ENCODE measurements at regions not wholly inside any gene's neighbourhood (a gene's known extent, or its start where the extent isn't known, plus 50 kb on each side); places are given as distances from the start of the nearest gene placed in this dataset.

GRCh38 chrX:14412686-14413085 is 116.7 kb upstream of the GLRA2 start:
- Histone ChIP-seq H3K27ac (no peak overlapping the region), H3K4me1 (no peaks in the 10 kb centered on the region), H3K9me3 (no peaks in the 10 kb centered on the region), H3K27me3 (no peaks in the 10 kb centered on the region), H3K36me3 (no peaks in the 10 kb centered on the region), H3K4me3 (no peak overlapping the region)
- TF ChIP-seq CTCF (IDR thresholded peaks at IDR 0.05): no peak
- DNase-seq (ENCODE audit: low spot score): no peak

- no peak for DNase-seq (ENCODE audit: low spot score)
- Histone ChIP-seq H3K27ac (no peak overlapping the region), H3K36me3 (no peaks in the 10 kb centered on the region), H3K4me1 (no peaks in the 10 kb centered on the region), H3K4me3 (no peak overlapping the region), H3K27me3 (no peaks in the 10 kb centered on the region), H3K9me3 (no peaks in the 10 kb centered on the region)
- no peak for TF ChIP-seq CTCF (IDR thresholded peaks at IDR 0.05)
Measured at GRCh38 chrX:14411326-14411725, 118.0 kb upstream of the GLRA2 start.

- TF ChIP-seq CTCF (IDR thresholded peaks at IDR 0.05): no peak
- no peaks in the 10 kb centered on the region for H3K4me1 ChIP-seq
- no peaks in the 10 kb centered on the region for H3K9me3 ChIP-seq
- no peak for DNase-seq (ENCODE audit: low spot score)
- no peaks in the 10 kb centered on the region for H3K27me3 ChIP-seq
- no peak overlapping the region for H3K27ac ChIP-seq
- no peaks in the 10 kb centered on the region for H3K36me3 ChIP-seq
- no peak overlapping the region for H3K4me3 ChIP-seq
Measured at GRCh38 chrX:14409341-14409740, 120.0 kb upstream of the GLRA2 start.

- H3K27ac ChIP-seq: no peak overlapping the region
- no peak for DNase-seq (ENCODE audit: low spot score)
- no peak overlapping the region for H3K4me3 ChIP-seq
- H3K36me3 ChIP-seq: no peaks in the 10 kb centered on the region
- TF ChIP-seq CTCF (IDR thresholded peaks at IDR 0.05): no peak
- no peaks in the 10 kb centered on the region for H3K9me3 ChIP-seq
- no peaks in the 10 kb centered on the region for H3K27me3 ChIP-seq
- H3K4me1 ChIP-seq: no peaks in the 10 kb centered on the region
Measured at GRCh38 chrX:14406225-14406624, 123.1 kb upstream of the GLRA2 start.

GRCh38 chrX:14398725-14399124 is 130.6 kb upstream of the GLRA2 start:
- H3K27me3 ChIP-seq: no peaks in the 10 kb centered on the region
- no peak for TF ChIP-seq CTCF (IDR thresholded peaks at IDR 0.05)
- H3K4me3 ChIP-seq: no peak overlapping the region
- no peaks in the 10 kb centered on the region for H3K9me3 ChIP-seq
- H3K4me1 ChIP-seq: no peaks in the 10 kb centered on the region
- DNase-seq (ENCODE audit: low spot score): no peak
- no peaks in the 10 kb centered on the region for H3K36me3 ChIP-seq
- H3K27ac ChIP-seq: no peak overlapping the region

- Histone ChIP-seq H3K4me3 (no peak overlapping the region), H3K27me3 (no peaks in the 10 kb centered on the region), H3K36me3 (no peaks in the 10 kb centered on the region), H3K27ac (no peak overlapping the region), H3K4me1 (no peaks in the 10 kb centered on the region), H3K9me3 (peaks cover 0 to 4% of the 10 kb centered on the region in 2 donors)
- no peak for TF ChIP-seq CTCF (IDR thresholded peaks at IDR 0.05)
- no peak for DNase-seq (ENCODE audit: low spot score)
Measured at GRCh38 chrX:14389682-14390081, 139.7 kb upstream of the GLRA2 start.
